ENCODE measurements at regions not wholly inside any gene's neighbourhood (a gene's known extent, or its start where the extent isn't known, plus 50 kb on each side); places are given as distances from the start of the nearest gene placed in this dataset.

DNA sequence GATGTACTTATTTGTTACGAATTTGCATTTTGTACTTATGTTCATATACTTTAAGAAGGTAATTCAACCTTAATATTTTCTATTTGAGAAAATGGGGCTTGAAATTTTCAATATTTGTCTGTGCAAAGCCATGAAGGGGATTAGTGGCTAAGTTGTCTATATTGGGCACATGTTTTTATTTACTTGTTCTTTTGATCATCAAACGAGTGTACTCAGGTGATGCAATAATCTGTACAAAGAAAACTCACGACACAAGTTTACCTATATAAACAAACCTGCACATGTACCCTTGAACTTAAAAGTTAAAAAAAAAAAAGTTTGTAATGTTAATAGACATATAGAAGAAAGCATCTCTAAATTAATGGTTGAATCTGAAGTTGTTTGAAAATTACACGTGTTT is 658.9 kb upstream of the SYT4 start:
- no peak for TF ChIP-seq FOXP2 (optimal IDR thresholded peaks at IDR 0.05; ENCODE audit: control extremely low read depth, extremely low read length, insufficient read depth)
- no peak overlapping the region for H3K9ac ChIP-seq (ENCODE audit: insufficient read length)
- DNase-seq (ENCODE audit: low read depth, low spot score) = no peak
- no peak overlapping the region for H3K4me3 ChIP-seq
- H3K27ac ChIP-seq = peak overlapping the region; percentile 98
- H3K9me3 ChIP-seq (ENCODE audit: low read depth, low read length) = no peaks in the 10 kb centered on the region
- no peaks in the 10 kb centered on the region for H3K36me3 ChIP-seq (ENCODE audit: insufficient read depth, low read length)

- no peak for DNase-seq (ENCODE audit: low read depth, low spot score)
- Histone ChIP-seq H3K27ac (no peak overlapping the region), H3K9ac (ENCODE audit: insufficient read length) (no peak overlapping the region), H3K36me3 (ENCODE audit: insufficient read depth, low read length) (no peaks in the 10 kb centered on the region), H3K4me3 (no peak overlapping the region), H3K9me3 (ENCODE audit: low read depth, low read length) (no peaks in the 10 kb centered on the region)
- TF ChIP-seq EZH2 (IDR thresholded peaks at IDR 0.05) (no peak), FOXP2 (optimal IDR thresholded peaks at IDR 0.05; ENCODE audit: control extremely low read depth, extremely low read length, insufficient read depth) (no peak), POLR2AphosphoS5 (IDR thresholded peaks at IDR 0.05; ENCODE audit: borderline replicate concordance, low read depth, low read length) (no peak)
Observed at GRCh38 chr18:43949291-43949690, 672.0 kb upstream of the SYT4 start.

- no peaks in the 10 kb centered on the region for H3K36me3 ChIP-seq (ENCODE audit: insufficient read depth, low read length)
- no peak overlapping the region for H3K27ac ChIP-seq
- no peak overlapping the region for H3K9ac ChIP-seq (ENCODE audit: insufficient read length)
- H3K9me3 ChIP-seq (ENCODE audit: low read depth, low read length) = no peaks in the 10 kb centered on the region
- DNase-seq (ENCODE audit: low read depth, low spot score) = no peak
- no peak for TF ChIP-seq EZH2 (IDR thresholded peaks at IDR 0.05)
- no peak for TF ChIP-seq FOXP2 (optimal IDR thresholded peaks at IDR 0.05; ENCODE audit: control extremely low read depth, extremely low read length, insufficient read depth)
- no peak for TF ChIP-seq POLR2AphosphoS5 (IDR thresholded peaks at IDR 0.05; ENCODE audit: borderline replicate concordance, low read depth, low read length)
- H3K4me3 ChIP-seq = no peak overlapping the region
Observed at GRCh38 chr18:43950062-43950461, 672.8 kb upstream of the SYT4 start.

- H3K36me3 ChIP-seq (ENCODE audit: insufficient read depth, low read length) = no peaks in the 10 kb centered on the region
- no peak for TF ChIP-seq POLR2AphosphoS5 (IDR thresholded peaks at IDR 0.05; ENCODE audit: borderline replicate concordance, low read depth, low read length)
- no peak for TF ChIP-seq FOXP2 (optimal IDR thresholded peaks at IDR 0.05; ENCODE audit: control extremely low read depth, extremely low read length, insufficient read depth)
- TF ChIP-seq EZH2 (IDR thresholded peaks at IDR 0.05) = no peak
Observed at GRCh38 chr18:43952398-43952797, 675.1 kb upstream of the SYT4 start.

GRCh38 chr18:43961722-43962121 is 684.4 kb upstream of the SYT4 start:
- DNase-seq (ENCODE audit: low read depth, low spot score) = no peak
- no peaks in the 10 kb centered on the region for H3K9me3 ChIP-seq (ENCODE audit: low read depth, low read length)
- no peak overlapping the region for H3K4me3 ChIP-seq
- H3K27ac ChIP-seq = no peak overlapping the region
- H3K9ac ChIP-seq (ENCODE audit: insufficient read length) = no peak overlapping the region
- H3K36me3 ChIP-seq (ENCODE audit: insufficient read depth, low read length) = no peaks in the 10 kb centered on the region
- TF ChIP-seq EZH2 (IDR thresholded peaks at IDR 0.05) (no peak), POLR2AphosphoS5 (IDR thresholded peaks at IDR 0.05; ENCODE audit: borderline replicate concordance, low read depth, low read length) (no peak), FOXP2 (optimal IDR thresholded peaks at IDR 0.05; ENCODE audit: control extremely low read depth, extremely low read length, insufficient read depth) (no peak)

More at GRCh38 chr18:43952398-43952797, 675.1 kb upstream of the SYT4 start:
- no peak overlapping the region for H3K9ac ChIP-seq (ENCODE audit: insufficient read length)
- H3K4me3 ChIP-seq = no peak overlapping the region
- H3K27ac ChIP-seq = no peak overlapping the region
- H3K9me3 ChIP-seq (ENCODE audit: low read depth, low read length) = no peaks in the 10 kb centered on the region
- DNase-seq (ENCODE audit: low read depth, low spot score) = no peak

- Histone ChIP-seq H3K27ac (no peak overlapping the region), H3K9ac (ENCODE audit: insufficient read length) (no peak overlapping the region), H3K9me3 (ENCODE audit: low read depth, low read length) (no peaks in the 10 kb centered on the region), H3K36me3 (ENCODE audit: insufficient read depth, low read length) (no peaks in the 10 kb centered on the region), H3K4me3 (no peak overlapping the region)
- DNase-seq (ENCODE audit: low read depth, low spot score) = no peak
- no peak for TF ChIP-seq FOXP2 (optimal IDR thresholded peaks at IDR 0.05; ENCODE audit: control extremely low read depth, extremely low read length, insufficient read depth)
- no peak for TF ChIP-seq EZH2 (IDR thresholded peaks at IDR 0.05)
- no peak for TF ChIP-seq POLR2AphosphoS5 (IDR thresholded peaks at IDR 0.05; ENCODE audit: borderline replicate concordance, low read depth, low read length)
Observed at GRCh38 chr18:43964666-43965065, 687.4 kb upstream of the SYT4 start.

DNA sequence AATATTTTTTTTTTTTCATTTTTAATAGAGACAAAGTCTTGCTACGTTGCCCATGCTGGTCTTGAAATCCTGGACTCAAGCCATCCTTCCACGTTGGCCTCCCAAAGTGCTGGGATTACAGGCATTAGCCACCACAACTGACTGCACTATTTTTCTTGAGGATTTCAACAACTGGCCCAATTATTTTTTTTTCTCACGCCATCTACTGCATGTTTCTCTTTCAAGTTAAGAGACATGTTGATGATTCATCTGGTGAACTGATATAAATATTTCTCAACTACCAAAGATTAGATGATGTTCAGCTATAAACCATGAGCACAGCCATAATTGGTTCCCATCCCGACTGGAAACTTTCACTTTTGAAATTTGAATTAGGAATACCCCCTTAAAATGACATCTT is 688.4 kb upstream of the SYT4 start:
- TF ChIP-seq FOXP2 (optimal IDR thresholded peaks at IDR 0.05; ENCODE audit: control extremely low read depth, extremely low read length, insufficient read depth) = no peak
- no peak for TF ChIP-seq POLR2AphosphoS5 (IDR thresholded peaks at IDR 0.05; ENCODE audit: borderline replicate concordance, low read depth, low read length)
- no peak for TF ChIP-seq EZH2 (IDR thresholded peaks at IDR 0.05)
- H3K4me3 ChIP-seq = no peak overlapping the region
- H3K9me3 ChIP-seq (ENCODE audit: low read depth, low read length) = no peaks in the 10 kb centered on the region
- DNase-seq (ENCODE audit: low read depth, low spot score) = no peak
- H3K27ac ChIP-seq = no peak overlapping the region
- no peak overlapping the region for H3K9ac ChIP-seq (ENCODE audit: insufficient read length)
- H3K36me3 ChIP-seq (ENCODE audit: insufficient read depth, low read length) = no peaks in the 10 kb centered on the region

- no peak overlapping the region for H3K9ac ChIP-seq (ENCODE audit: insufficient read length)
- no peak overlapping the region for H3K4me3 ChIP-seq
- H3K27ac ChIP-seq = no peak overlapping the region
- no peaks in the 10 kb centered on the region for H3K36me3 ChIP-seq (ENCODE audit: insufficient read depth, low read length)
- DNase-seq (ENCODE audit: low read depth, low spot score) = no peak
- TF ChIP-seq FOXP2 (optimal IDR thresholded peaks at IDR 0.05; ENCODE audit: control extremely low read depth, extremely low read length, insufficient read depth) = no peak
- no peak for TF ChIP-seq EZH2 (IDR thresholded peaks at IDR 0.05)
- TF ChIP-seq POLR2AphosphoS5 (IDR thresholded peaks at IDR 0.05; ENCODE audit: borderline replicate concordance, low read depth, low read length) = no peak
- H3K9me3 ChIP-seq (ENCODE audit: low read depth, low read length) = no peaks in the 10 kb centered on the region
Observed at GRCh38 chr18:43970656-43971055, 693.4 kb upstream of the SYT4 start.

- Histone ChIP-seq H3K4me3 (no peak overlapping the region), H3K9me3 (ENCODE audit: low read depth, low read length) (no peaks in the 10 kb centered on the region), H3K36me3 (ENCODE audit: insufficient read depth, low read length) (no peaks in the 10 kb centered on the region), H3K27ac (no peak overlapping the region), H3K9ac (ENCODE audit: insufficient read length) (no peak overlapping the region)
- no peak for DNase-seq (ENCODE audit: low read depth, low spot score)
- TF ChIP-seq POLR2AphosphoS5 (IDR thresholded peaks at IDR 0.05; ENCODE audit: borderline replicate concordance, low read depth, low read length) (no peak), FOXP2 (optimal IDR thresholded peaks at IDR 0.05; ENCODE audit: control extremely low read depth, extremely low read length, insufficient read depth) (no peak), EZH2 (IDR thresholded peaks at IDR 0.05) (no peak)
Observed at GRCh38 chr18:43978174-43978573, 700.9 kb upstream of the SYT4 start.

All from SK-N-MC (cell line).